ENCODE measurements at regions not wholly inside any gene's neighbourhood (a gene's known extent, or its start where the extent isn't known, plus 50 kb on each side); places are given as distances from the start of the nearest gene placed in this dataset.

GRCh38 chr20:40809361-40809760, 120.3 kb upstream of the MAFB start:
- Histone ChIP-seq H3K27ac (ENCODE audit: low read depth in 1 of 2, low read length in 2 of 2) (no peak overlapping the region), H3K27me3 (ENCODE audit: control insufficient read depth in 4 of 4, insufficient read depth in 4 of 4, low read length in 3 of 4) (peaks cover 0 to 3% (median 0%) of the 10 kb centered on the region in 4 donors), H3K4me1 (ENCODE audit: control insufficient read depth in 4 of 4, insufficient read depth in 4 of 4, low read length in 3 of 4) (no peaks in the 10 kb centered on the region), H3K9ac (ENCODE audit: low read depth in 1 of 2, low read length in 2 of 2) (no peak overlapping the region), H3K36me3 (ENCODE audit: control insufficient read depth in 4 of 4, insufficient read depth in 3 of 4, low read depth in 1 of 4, low read length in 3 of 4) (no peaks in the 10 kb centered on the region), H3K9me3 (ENCODE audit: control insufficient read depth in 4 of 4, low read length in 3 of 4) (no peaks in the 10 kb centered on the region), H3K4me3 (ENCODE audit: low read depth in 1 of 3, low read length in 3 of 3) (no peak overlapping the region)
- no peak for TF ChIP-seq JUND (IDR thresholded peaks at IDR 0.05)
- no peak for TF ChIP-seq ATF3 (IDR thresholded peaks at IDR 0.05)
- TF ChIP-seq MAX (IDR thresholded peaks at IDR 0.05): no peak
- TF ChIP-seq, protein P1, sequence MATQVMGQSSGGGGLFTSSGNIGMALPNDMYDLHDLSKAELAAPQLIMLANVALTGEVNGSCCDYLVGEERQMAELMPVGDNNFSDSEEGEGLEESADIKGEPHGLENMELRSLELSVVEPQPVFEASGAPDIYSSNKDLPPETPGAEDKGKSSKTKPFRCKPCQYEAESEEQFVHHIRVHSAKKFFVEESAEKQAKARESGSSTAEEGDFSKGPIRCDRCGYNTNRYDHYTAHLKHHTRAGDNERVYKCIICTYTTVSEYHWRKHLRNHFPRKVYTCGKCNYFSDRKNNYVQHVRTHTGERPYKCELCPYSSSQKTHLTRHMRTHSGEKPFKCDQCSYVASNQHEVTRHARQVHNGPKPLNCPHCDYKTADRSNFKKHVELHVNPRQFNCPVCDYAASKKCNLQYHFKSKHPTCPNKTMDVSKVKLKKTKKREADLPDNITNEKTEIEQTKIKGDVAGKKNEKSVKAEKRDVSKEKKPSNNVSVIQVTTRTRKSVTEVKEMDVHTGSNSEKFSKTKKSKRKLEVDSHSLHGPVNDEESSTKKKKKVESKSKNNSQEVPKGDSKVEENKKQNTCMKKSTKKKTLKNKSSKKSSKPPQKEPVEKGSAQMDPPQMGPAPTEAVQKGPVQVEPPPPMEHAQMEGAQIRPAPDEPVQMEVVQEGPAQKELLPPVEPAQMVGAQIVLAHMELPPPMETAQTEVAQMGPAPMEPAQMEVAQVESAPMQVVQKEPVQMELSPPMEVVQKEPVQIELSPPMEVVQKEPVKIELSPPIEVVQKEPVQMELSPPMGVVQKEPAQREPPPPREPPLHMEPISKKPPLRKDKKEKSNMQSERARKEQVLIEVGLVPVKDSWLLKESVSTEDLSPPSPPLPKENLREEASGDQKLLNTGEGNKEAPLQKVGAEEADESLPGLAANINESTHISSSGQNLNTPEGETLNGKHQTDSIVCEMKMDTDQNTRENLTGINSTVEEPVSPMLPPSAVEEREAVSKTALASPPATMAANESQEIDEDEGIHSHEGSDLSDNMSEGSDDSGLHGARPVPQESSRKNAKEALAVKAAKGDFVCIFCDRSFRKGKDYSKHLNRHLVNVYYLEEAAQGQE (IDR thresholded peaks at IDR 0.05): no peak
- TF ChIP-seq ZBTB33 (IDR thresholded peaks at IDR 0.05): no peak
- DNase-seq (ENCODE audit: low spot score): no peak
- WGBS: 90% methylated on average over 5 of the region's 5 CpGs

DNA sequence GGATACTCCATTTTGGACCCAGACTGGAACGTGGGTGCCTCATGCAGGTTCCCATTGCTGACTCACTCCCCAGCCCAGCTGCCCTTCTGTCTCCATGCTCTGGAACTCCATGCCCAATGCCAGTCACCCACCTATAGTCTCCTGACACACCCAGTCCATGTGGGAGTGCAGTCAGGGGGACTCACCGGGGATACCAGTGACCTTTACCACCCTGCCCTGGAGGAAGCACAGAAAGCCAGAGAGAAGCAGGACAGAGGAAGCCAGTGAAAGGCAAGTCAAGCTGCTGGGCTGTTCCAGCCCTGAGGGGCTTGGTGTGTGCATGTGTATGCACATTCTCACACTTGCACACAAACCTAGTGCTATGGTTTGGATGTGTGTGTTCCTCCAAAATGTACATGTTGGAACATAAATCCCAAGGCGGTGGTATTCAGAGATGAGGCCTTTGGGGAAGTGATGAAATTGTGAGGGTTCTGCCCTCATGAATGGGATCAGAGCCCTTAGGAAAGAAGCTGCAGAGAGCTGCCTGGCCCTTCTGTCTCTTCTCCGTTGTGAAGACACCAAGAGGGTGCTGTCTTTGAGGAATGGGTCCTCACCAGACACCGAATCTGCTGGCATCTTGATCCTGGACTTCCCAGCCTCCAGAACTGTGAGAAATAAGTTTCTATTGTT, 121.4 kb upstream of the MAFB start:
- no peak overlapping the region for H3K4me3 ChIP-seq (ENCODE audit: low read depth in 1 of 3, low read length in 3 of 3)
- 69% methylated on average over 5 of the region's 5 CpGs for WGBS
- no peak overlapping the region for H3K9ac ChIP-seq (ENCODE audit: low read depth in 1 of 2, low read length in 2 of 2)
- peaks cover 0 to 3% (median 0%) of the 10 kb centered on the region in 4 donors for H3K27me3 ChIP-seq (ENCODE audit: control insufficient read depth in 4 of 4, insufficient read depth in 4 of 4, low read length in 3 of 4)
- no peaks in the 10 kb centered on the region for H3K36me3 ChIP-seq (ENCODE audit: control insufficient read depth in 4 of 4, insufficient read depth in 3 of 4, low read depth in 1 of 4, low read length in 3 of 4)
- no peaks in the 10 kb centered on the region for H3K9me3 ChIP-seq (ENCODE audit: control insufficient read depth in 4 of 4, low read length in 3 of 4)
- H3K27ac ChIP-seq (ENCODE audit: low read depth in 1 of 2, low read length in 2 of 2): no peak overlapping the region
- DNase-seq (ENCODE audit: low spot score): no peak
- H3K4me1 ChIP-seq (ENCODE audit: control insufficient read depth in 4 of 4, insufficient read depth in 4 of 4, low read length in 3 of 4): no peaks in the 10 kb centered on the region
- TF ChIP-seq ATF3 (IDR thresholded peaks at IDR 0.05) (no peak), GABPA (IDR thresholded peaks at IDR 0.05 in 1 of 2, conservative IDR thresholded peaks at IDR 0.05 in 1 of 2) (no peak), RXRA (IDR thresholded peaks at IDR 0.05) (no peak), SP1 (IDR thresholded peaks at IDR 0.05) (no peak), FOXA1 (IDR thresholded peaks at IDR 0.05) (no peak), YY1 (IDR thresholded peaks at IDR 0.05) (no peak), RAD21 (IDR thresholded peaks at IDR 0.05) (no peak), EGR1 (IDR thresholded peaks at IDR 0.05; ENCODE audit: low read depth in 2 of 2) (no peak), FOXA2 (IDR thresholded peaks at IDR 0.05) (no peak), MAX (IDR thresholded peaks at IDR 0.05) (no peak), TAF1 (conservative IDR thresholded peaks at IDR 0.05) (no peak), JUND (IDR thresholded peaks at IDR 0.05) (no peak), HNF4G (IDR thresholded peaks at IDR 0.05) (no peak), NR2F2 (IDR thresholded peaks at IDR 0.05) (no peak), ZBTB33 (IDR thresholded peaks at IDR 0.05) (no peak)
- TF ChIP-seq, protein P2, sequence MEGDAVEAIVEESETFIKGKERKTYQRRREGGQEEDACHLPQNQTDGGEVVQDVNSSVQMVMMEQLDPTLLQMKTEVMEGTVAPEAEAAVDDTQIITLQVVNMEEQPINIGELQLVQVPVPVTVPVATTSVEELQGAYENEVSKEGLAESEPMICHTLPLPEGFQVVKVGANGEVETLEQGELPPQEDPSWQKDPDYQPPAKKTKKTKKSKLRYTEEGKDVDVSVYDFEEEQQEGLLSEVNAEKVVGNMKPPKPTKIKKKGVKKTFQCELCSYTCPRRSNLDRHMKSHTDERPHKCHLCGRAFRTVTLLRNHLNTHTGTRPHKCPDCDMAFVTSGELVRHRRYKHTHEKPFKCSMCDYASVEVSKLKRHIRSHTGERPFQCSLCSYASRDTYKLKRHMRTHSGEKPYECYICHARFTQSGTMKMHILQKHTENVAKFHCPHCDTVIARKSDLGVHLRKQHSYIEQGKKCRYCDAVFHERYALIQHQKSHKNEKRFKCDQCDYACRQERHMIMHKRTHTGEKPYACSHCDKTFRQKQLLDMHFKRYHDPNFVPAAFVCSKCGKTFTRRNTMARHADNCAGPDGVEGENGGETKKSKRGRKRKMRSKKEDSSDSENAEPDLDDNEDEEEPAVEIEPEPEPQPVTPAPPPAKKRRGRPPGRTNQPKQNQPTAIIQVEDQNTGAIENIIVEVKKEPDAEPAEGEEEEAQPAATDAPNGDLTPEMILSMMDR (IDR thresholded peaks at IDR 0.05; ENCODE audit: low read depth, low read length, missing input control): no peak
- TF ChIP-seq, protein P1 (IDR thresholded peaks at IDR 0.05): no peak
